LNCAP (cell line): ENCODE measurements at regions not wholly inside any gene's neighbourhood (a gene's known extent, or its start where the extent isn't known, plus 50 kb on each side); places are given as distances from the start of the nearest gene placed in this dataset.

Experiments
- TF ChIP-seq, protein P1 (sequence below): fragments of 450-650 bp; IDR thresholded peaks from 2 replicates; pipeline ENCODE4 v1.5.1; 2017; ENCODE audit warnings: mild to moderate bottlenecking

DNA sequence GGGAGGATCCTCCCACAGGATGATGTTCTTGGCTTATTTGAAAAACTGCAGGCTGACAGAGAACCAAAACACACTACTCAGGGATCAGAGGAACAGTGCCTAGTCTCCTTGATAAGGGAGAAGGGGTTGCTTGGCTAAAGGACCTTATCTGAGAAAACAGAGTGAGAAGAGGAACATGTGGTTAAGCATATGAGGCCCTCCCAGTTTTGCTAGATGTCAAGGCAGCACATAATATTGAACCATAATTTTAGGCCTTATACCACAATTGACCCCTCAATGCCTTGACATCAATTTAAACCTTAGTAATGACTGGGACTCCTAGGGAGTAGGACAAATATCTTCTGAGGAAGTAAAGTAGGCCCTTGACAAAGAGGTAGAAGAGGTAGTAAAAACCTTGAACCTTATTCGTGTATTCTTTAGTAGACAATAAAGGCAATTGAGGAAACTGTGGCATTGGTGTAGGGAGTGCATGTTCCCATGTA, 79.3 kb downstream of the TEX13C start:
- TF ChIP-seq, protein P1, sequence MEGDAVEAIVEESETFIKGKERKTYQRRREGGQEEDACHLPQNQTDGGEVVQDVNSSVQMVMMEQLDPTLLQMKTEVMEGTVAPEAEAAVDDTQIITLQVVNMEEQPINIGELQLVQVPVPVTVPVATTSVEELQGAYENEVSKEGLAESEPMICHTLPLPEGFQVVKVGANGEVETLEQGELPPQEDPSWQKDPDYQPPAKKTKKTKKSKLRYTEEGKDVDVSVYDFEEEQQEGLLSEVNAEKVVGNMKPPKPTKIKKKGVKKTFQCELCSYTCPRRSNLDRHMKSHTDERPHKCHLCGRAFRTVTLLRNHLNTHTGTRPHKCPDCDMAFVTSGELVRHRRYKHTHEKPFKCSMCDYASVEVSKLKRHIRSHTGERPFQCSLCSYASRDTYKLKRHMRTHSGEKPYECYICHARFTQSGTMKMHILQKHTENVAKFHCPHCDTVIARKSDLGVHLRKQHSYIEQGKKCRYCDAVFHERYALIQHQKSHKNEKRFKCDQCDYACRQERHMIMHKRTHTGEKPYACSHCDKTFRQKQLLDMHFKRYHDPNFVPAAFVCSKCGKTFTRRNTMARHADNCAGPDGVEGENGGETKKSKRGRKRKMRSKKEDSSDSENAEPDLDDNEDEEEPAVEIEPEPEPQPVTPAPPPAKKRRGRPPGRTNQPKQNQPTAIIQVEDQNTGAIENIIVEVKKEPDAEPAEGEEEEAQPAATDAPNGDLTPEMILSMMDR, result no peak

DNA sequence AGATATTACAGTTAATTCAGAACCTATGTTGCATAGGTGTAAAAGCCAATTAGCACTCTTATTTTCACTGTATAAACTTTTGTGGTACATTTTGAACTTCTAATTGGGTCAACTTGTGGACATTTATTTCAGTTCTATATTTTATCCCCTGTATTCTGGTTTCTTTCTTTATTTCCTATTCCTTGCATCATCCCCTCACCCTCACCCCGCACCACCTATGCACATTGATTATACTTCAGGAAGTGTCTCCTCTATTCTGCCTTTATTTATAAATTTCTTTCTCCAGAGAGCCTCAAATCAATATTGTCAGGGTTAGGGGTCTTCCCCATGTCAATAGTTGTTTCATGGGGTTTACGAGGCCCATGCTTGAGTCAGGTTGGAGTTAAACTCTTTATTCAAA, 83.1 kb downstream of the TEX13C start:
- TF ChIP-seq, protein P1, result no peak

DNA sequence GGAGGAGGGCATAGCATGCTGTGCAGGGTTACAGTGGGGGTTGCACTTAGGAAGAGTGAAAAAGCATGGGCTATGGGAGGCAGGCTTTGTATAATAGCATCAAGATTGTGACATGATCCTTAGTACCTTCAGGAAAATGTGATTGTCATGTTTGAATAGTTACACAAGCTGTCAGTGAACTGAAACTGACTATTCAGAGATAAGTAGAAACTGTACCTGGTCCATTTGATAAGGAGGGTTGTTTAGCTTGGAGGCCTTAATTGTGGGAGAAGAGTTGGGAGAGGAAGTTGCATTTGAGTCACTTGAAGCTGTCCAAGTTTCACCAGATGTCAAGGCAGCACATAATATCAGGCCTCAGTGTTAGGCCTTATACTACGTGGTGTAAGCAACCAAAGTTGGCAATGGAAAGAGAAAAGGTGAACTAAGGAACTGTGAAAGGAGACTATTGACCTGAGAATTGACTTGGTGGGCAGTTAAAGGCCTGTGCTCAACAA, 85.0 kb downstream of the TEX13C start:
- TF ChIP-seq, protein P1, result no peak

- TF ChIP-seq, protein P1, result no peak
Measured at GRCh38 chrX:125405339-125405738, 85.7 kb downstream of the TEX13C start.

DNA sequence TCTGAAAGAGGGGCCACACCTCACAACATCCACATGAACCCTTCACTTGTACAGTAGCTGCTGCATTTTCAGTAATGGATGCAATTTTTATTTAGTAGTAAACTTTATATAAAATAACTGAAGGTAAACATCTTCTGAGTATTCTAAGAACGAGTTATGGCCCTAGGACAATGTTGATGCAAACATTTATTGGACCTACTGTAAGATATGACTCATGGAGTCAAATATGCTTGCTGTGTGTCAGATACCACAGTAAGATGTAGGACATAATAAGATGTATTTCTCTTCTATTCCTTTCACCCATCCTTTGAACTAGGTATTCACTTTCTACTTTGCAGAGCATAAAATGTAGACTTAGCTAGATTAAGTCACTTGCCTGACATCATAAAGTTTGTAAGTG, 87.6 kb downstream of the TEX13C start:
- TF ChIP-seq, protein P1, result no peak

- TF ChIP-seq, protein P1, result no peak
Measured at GRCh38 chrX:125420809-125421208, 101.1 kb downstream of the TEX13C start.

DNA sequence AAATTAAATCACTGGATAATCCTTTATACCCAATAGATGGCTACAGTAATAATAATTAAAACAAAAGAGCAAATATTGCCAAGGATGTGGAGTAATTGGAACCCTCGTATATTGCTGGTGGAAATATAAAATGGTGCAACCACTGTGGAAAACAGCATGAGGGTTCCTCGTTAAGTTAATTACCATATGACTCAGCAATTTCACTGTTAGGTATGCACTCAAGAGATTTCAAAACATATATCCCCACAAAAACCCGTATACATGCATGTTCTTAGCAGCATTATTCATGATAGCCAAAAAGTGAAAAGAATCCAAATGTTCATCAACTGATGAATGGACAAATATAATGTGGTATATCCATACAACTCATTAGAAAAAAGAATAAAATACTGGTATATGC, 103.3 kb downstream of the TEX13C start:
- TF ChIP-seq, protein P1, result no peak

- TF ChIP-seq, protein P1, result no peak
Measured at GRCh38 chrX:125424536-125424935, 104.9 kb downstream of the TEX13C start.
